Peyer's patch (tissue), 4 donors: ENCODE measurements at regions not wholly inside any gene's neighbourhood (a gene's known extent, or its start where the extent isn't known, plus 50 kb on each side); places are given as distances from the start of the nearest gene placed in this dataset.

ENCODE experiments used
- DNase-seq, 3 donors: peaks; one replicate each; pipeline ENCODE4 v3.0.0-alpha.2; 2017 to 2019
- H3K27ac ChIP-seq, 4 donors: fragments of 200-600 bp; sonication (generic); one replicate each; pipeline ENCODE4 v1.5.1; 2016 to 2019
- H3K27me3 ChIP-seq, 2 donors: fragments of 200-600 bp; sonication (generic); one replicate each; pipeline ENCODE4 v1.5.1; 2019
- H3K36me3 ChIP-seq, 3 donors: fragments of 200-600 bp; sonication (generic); one replicate each; pipeline ENCODE4 v1.5.1; 2016 to 2019
- H3K4me1 ChIP-seq, 4 donors: fragments of 200-600 bp; sonication (generic); one replicate each; pipeline ENCODE4 v1.5.1; 2016 to 2019
- H3K4me3 ChIP-seq, 4 donors: fragments of 200-600 bp; sonication (generic); 1 replicate in 3 of 4; 2 replicates in 1 of 4; pipeline ENCODE4 v1.5.1; 2016 to 2019; ENCODE audit warnings: mild to moderate bottlenecking in 1 of 4
- H3K9me3 ChIP-seq, 4 donors: fragments of 200-600 bp; sonication (generic); one replicate each; pipeline ENCODE4 v1.5.1; 2016 to 2019; ENCODE audit warnings: mild to moderate bottlenecking in 1 of 4
- POLR2A ChIP-seq, 2 donors: fragments of 450-650 bp; IDR thresholded peaks; one replicate each; pipeline ENCODE4 v1.5.1; 2017; ENCODE audit warnings: antibody characterized with exemption in 2 of 2, mild to moderate bottlenecking in 2 of 2, moderate library complexity in 2 of 2
- TF ChIP-seq, protein P1 (sequence below), 6 experiments: fragments of 450-650 bp in 4 of 6; fragments of 200-600 bp in 2 of 6; sonication (generic) in 1 of 6; IDR thresholded peaks; one replicate each; pipeline ENCODE4 v1.5.1; 2017 to 2019; ENCODE audit warnings: antibody characterized with exemption in 6 of 6, mild to moderate bottlenecking in 3 of 6, moderate library complexity in 1 of 6

DNA sequence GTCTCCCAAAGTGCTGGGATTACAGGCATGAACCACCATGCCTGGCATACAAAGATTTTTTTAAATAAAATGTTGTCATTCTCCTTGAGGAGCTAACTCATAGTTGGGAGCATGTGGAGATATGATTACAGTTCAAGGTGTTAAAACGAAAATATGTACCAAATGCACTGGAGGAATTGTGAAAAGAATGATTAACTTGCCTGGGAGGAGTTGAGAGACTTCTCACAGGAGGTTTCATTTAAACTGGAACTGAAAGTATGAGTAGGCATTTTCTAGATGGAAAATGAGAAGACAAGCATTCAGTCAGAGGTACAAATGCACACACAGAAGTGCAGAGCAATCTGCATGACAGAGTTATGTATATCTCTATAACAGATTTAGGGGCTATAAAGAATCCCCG is 126.6 kb upstream of the PDE1A start:
- no peaks in the 10 kb centered on the region for H3K4me1 ChIP-seq
- H3K9me3 ChIP-seq: no peaks in the 10 kb centered on the region
- no peaks in the 10 kb centered on the region for H3K36me3 ChIP-seq
- TF ChIP-seq, protein P1, sequence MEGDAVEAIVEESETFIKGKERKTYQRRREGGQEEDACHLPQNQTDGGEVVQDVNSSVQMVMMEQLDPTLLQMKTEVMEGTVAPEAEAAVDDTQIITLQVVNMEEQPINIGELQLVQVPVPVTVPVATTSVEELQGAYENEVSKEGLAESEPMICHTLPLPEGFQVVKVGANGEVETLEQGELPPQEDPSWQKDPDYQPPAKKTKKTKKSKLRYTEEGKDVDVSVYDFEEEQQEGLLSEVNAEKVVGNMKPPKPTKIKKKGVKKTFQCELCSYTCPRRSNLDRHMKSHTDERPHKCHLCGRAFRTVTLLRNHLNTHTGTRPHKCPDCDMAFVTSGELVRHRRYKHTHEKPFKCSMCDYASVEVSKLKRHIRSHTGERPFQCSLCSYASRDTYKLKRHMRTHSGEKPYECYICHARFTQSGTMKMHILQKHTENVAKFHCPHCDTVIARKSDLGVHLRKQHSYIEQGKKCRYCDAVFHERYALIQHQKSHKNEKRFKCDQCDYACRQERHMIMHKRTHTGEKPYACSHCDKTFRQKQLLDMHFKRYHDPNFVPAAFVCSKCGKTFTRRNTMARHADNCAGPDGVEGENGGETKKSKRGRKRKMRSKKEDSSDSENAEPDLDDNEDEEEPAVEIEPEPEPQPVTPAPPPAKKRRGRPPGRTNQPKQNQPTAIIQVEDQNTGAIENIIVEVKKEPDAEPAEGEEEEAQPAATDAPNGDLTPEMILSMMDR (IDR thresholded peaks at IDR 0.05): no peak
- no peak for TF ChIP-seq POLR2A (IDR thresholded peaks at IDR 0.05)
- no peak for DNase-seq
- H3K4me3 ChIP-seq: no peak overlapping the region
- no peaks in the 10 kb centered on the region for H3K27me3 ChIP-seq
- no peak overlapping the region for H3K27ac ChIP-seq

- Histone ChIP-seq H3K4me1 (no peaks in the 10 kb centered on the region), H3K4me3 (no peak overlapping the region), H3K27me3 (no peaks in the 10 kb centered on the region), H3K9me3 (no peaks in the 10 kb centered on the region), H3K36me3 (no peaks in the 10 kb centered on the region), H3K27ac (no peak overlapping the region)
- DNase-seq: no peak
- no peak for TF ChIP-seq POLR2A (IDR thresholded peaks at IDR 0.05)
- TF ChIP-seq, protein P1 (IDR thresholded peaks at IDR 0.05): no peak
Measured at GRCh38 chr2:182554950-182555349, 128.1 kb upstream of the PDE1A start.

GRCh38 chr2:182558564-182558963 is 131.7 kb upstream of the PDE1A start:
- no peaks in the 10 kb centered on the region for H3K9me3 ChIP-seq
- no peaks in the 10 kb centered on the region for H3K27me3 ChIP-seq
- no peaks in the 10 kb centered on the region for H3K4me1 ChIP-seq
- no peaks in the 10 kb centered on the region for H3K36me3 ChIP-seq
- no peak for TF ChIP-seq POLR2A (IDR thresholded peaks at IDR 0.05)
- TF ChIP-seq, protein P1 (IDR thresholded peaks at IDR 0.05): no peak
- H3K27ac ChIP-seq: no peak overlapping the region
- no peak overlapping the region for H3K4me3 ChIP-seq
- no peak for DNase-seq

- DNase-seq: no peak
- Histone ChIP-seq H3K27me3 (no peaks in the 10 kb centered on the region), H3K4me3 (no peak overlapping the region), H3K27ac (no peak overlapping the region), H3K9me3 (no peaks in the 10 kb centered on the region), H3K4me1 (no peaks in the 10 kb centered on the region), H3K36me3 (no peaks in the 10 kb centered on the region)
- TF ChIP-seq, protein P1 (IDR thresholded peaks at IDR 0.05): no peak
- TF ChIP-seq POLR2A (IDR thresholded peaks at IDR 0.05): no peak
Measured at GRCh38 chr2:182559623-182560022, 132.8 kb upstream of the PDE1A start.

DNA sequence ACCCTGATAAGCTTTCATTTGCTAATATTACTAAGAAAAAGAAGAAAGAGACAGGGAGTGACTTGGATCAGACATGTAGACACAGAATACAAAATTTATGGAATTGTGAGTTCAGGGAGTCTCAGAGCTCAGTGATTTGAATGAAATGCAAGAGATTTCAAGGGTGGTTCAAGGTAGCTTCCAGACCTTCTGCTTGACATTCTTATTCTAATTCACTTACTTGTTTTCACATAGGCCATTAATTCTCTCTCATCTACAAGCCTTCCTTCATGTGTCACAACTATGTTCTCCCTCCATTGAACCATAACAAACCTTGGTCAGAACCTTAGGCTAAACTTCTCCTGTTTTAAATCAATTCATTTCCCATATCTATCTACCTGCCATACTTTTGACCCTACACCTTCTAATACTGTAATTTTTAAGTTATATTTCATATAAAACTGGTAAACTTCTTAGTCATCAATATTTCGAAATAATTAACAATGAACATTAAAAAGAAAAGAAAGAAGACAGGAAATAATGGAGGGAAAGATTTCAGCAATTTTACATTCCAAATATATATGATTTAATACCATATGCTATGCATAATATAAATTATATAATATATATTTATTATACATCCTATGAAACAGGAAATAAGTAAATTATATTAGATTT is 139.2 kb upstream of the PDE1A start:
- Histone ChIP-seq H3K27ac (no peak overlapping the region), H3K4me3 (no peak overlapping the region), H3K36me3 (no peaks in the 10 kb centered on the region), H3K27me3 (no peaks in the 10 kb centered on the region), H3K9me3 (no peaks in the 10 kb centered on the region), H3K4me1 (no peaks in the 10 kb centered on the region)
- DNase-seq: no peak
- TF ChIP-seq, protein P1 (IDR thresholded peaks at IDR 0.05): no peak
- TF ChIP-seq POLR2A (IDR thresholded peaks at IDR 0.05): no peak

DNA sequence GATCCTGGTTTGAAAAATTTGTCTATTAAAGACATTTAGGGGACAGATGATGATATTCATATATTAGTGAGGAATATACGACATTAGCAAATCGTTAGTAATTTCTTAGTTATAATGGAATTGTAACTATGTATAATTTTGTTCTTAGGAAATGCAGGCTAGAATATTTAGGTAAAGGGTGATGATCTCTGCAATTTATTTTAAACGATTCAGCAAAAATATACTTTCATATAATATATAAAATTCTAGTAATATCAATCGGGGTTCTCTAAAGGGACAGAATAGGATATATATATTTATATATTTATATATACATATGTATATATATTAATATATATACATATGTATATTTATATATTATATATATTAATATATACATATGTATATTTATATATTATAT is 142.5 kb upstream of the DNAJC10 start:
- no peaks in the 10 kb centered on the region for H3K36me3 ChIP-seq
- H3K4me3 ChIP-seq: no peak overlapping the region
- TF ChIP-seq POLR2A (IDR thresholded peaks at IDR 0.05): no peak
- TF ChIP-seq, protein P1 (IDR thresholded peaks at IDR 0.05): no peak
- no peaks in the 10 kb centered on the region for H3K4me1 ChIP-seq
- no peak overlapping the region for H3K27ac ChIP-seq
- no peak for DNase-seq
- no peaks in the 10 kb centered on the region for H3K9me3 ChIP-seq
- no peaks in the 10 kb centered on the region for H3K27me3 ChIP-seq
